Hematopoietic multipotent progenitor cell treated with erythropoietin and hydrocortisone succinate and interleukin-3 and kit ligand, for 8 days (in vitro differentiated cells): ENCODE measurements at regions not wholly inside any gene's neighbourhood (a gene's known extent, or its start where the extent isn't known, plus 50 kb on each side); places are given as distances from the start of the nearest gene placed in this dataset.
"Not testable (repeated sequence)": the region's sequence is repeated elsewhere in the genome, so short reads cannot be mapped to it uniquely, and the experiment has no call there.

Experiments used
- DNase-seq: peaks from one replicate; pipeline ENCODE4 v3.0.0-alpha.2; 2015

DNA sequence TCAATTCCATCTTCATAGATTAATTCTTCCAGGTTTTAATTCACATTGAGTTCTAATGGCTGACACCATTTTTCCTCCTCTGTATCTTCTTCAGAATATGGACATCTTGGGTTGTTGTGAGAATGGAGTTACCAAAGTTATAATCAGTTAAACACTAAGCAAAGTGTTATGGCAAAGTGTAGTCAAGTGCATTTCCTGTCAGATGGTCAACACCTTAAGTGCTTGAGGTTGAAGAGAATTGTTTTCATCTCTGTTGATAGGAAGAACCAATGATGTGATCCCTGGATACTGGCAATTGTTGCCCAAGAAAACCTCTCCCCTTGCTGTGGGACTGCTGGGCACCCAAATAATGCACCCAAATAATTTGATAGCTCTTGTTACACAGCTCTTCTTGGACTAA, 102.6 kb upstream of the SATB1 start:
- no peak for DNase-seq

DNA sequence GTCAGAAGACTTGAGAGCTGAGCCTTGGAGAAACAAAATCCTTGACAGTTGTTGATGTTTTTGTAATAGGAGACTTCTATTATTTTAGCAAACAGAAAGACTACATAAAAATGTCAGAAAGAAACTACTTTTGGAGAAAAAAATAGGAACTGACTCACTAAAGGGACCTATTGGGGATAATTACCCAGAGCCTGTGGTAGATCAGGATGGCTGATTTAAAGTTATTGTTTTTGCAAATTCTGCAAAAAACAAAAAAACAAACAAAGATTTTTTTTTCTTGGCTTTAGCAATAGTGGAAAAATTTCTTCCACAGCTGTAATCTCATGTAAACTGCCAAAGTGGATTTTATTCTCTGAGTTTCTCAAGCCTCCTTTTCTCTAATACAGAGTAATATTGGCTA, 101.5 kb upstream of the SATB1 start:
- DNase-seq: no peak

DNA sequence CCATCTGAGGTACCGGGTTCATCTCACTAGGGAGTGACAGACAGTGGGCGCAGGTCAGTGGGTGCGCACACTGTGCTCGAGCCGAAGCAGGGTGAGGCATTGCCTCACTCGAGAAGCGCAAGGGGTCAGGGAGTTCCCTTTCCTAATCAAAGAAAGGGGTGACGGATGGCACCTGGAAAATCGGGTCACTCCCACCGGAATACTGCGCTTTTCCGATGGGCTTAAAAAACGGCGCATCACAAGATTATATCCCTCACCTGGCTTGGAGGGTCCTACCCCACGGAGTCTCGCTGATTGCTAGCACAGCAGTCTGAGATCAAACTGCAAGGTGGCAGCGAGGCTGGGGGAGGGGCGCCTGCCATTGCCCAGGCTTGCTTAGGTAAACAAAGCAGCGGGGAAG, 91.0 kb upstream of the SATB1 start:
- not testable (repeated sequence) for DNase-seq

DNA sequence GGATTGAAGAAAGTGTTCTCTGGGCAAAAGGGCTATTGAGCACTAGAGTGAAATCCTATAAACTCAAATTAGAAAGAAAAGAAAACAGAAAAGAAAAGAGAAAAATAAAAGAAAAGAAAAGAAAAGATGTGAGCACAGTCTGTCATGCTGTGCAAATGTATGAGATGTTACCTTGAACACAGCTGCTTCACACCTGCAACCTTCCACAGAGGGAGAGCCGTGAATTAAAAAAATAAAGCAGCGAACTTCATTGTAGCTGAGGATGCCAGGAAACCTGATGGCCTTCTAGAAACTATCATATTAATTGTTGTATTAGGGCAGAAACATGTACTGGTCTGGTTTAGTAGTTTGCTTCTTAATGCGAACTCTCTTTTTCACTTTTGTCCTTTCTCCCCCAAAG, 88.0 kb upstream of the SATB1 start:
- no peak for DNase-seq

DNA sequence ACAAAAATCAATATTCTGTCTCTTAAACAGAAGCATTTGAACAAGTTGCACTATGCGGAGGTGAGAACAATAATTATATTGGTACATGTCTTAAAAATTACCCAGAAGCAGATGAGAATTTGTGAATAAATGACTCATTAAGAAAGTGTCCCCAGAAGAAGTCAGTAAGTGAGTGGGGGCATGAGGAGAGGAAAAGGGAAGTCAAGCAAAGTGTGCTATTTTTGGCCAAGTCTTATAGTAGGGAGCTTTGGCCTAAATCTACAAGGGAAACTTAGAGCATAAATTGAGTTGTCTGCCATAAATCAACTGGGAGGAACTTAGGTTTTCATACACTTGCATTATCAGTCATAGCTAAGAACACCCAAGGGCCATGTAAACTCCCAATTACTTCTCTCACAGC, 86.9 kb upstream of the SATB1 start:
- no peak for DNase-seq

DNA sequence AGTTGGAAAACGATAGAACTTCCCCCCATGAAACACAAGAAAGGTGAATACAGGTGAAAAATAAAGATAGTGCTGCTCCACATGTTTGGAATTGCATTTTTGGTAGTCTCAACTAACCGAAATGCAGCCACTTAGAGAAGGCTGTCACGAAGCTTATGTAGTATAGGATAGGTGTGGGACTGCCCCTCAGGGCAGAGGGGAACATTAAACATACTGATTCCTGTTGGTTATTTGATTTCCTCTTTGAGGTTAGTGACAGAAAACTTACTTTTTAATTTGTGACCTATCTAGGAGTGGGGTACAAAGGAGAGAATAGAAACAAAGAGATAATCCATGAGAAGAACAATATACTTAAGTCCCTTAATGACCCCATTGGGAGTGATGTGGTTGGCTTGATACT, 85.8 kb upstream of the SATB1 start:
- no peak for DNase-seq

DNA sequence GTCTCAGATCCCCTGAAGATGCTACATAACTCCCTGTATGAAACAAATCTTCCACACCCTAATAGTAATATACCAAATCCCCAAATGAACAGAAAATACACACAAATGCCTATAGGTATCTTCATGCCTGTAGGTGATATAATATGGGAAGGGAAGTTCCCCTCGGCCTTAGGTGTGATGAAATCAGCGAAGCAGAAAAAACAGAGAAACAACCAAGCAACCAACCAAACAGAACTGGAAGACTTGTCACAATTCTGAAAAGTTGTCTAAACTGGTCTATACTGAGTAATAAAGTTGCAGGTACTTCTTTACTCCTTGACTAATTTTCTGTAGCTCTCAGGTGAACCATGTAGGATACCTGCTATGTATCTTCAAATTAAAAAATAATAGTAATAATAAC, 82.2 kb upstream of the SATB1 start:
- no peak for DNase-seq

DNA sequence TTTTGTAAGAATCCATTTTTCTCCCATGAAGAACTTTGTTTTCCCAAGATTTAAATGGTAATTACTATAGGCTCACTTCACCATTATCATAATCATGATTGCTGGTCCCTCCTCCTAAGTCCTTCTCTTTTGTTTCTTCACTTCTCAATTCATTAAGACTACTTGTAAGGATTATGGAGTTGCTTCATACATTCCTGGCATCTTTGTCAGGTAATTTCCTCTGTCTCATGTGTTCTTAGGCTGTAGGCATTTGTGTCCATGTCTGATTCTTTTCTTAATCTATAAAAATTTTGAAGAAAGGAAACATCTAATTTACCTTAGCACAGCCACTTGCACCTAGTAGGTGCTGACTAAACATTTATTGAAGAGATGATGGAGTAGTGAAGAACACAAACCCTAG, 79.9 kb upstream of the SATB1 start:
- no peak for DNase-seq

DNA sequence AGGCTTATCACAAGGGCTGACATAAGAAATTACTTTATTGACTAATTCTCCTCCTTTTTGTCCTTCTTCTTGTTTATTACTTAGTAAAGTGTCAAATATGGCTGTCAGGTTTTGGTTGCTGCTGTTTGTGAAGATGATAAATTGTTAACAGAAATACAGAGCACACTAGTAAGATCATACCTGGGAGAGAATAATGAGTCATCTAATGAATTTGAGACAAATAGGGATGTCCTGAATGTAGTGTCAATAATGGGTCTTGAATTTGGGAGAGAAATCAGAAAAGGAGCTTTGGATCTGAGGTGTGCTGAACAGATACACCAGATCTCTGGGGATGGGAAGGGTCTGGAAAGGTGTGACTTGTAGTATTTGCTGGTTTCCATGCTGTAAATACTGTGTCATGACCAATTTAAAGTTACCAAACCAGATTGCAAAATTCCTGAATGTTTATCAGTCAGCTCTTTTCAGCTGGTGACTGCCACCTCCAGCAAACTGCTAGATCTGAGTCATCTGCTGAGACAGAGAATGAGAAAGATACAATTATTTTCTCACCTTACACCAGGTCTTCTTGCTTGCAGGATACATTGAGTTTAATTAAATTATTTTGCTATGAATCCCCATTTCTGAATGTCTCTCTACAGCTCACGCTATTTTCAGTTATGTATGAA, 76.7 kb upstream of the SATB1 start:
- no peak for DNase-seq

DNA sequence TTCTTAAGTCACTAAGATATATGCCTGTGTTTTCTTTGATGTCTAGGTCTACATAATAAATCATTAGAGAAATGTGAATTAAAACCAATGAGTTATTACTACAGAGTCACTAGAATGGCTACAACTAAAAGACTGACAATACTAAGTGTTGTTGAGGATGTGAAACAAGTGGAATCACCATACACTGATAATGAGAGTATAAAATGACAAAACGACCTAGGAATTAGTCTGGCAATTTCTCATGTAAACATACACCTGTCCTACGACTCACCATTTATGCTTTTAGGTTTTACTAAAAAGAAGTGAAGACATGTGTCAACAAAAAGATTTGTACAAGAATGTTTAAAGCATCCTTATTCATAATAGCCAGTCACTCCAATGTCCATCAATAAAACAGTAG, 75.2 kb upstream of the SATB1 start:
- DNase-seq: no peak

DNA sequence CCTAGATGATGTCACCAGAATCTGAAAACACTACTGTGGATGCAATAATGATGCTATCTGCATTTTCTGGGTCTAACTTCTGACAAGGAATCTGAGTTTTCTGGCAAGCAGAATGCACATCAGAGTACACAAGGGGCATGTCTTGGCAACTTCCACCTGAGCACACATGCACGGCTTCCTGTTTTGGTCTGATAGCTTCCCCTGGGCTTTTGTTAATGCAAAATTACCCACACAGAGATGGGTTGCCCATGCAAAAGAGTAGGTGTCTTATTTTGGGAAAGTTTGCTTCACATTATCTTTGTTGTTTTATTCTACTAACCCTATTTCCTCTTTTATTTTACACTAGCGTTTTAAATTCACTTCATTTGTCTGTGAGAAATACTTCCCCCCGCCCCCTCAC, 74.2 kb upstream of the SATB1 start:
- DNase-seq: no peak

DNA sequence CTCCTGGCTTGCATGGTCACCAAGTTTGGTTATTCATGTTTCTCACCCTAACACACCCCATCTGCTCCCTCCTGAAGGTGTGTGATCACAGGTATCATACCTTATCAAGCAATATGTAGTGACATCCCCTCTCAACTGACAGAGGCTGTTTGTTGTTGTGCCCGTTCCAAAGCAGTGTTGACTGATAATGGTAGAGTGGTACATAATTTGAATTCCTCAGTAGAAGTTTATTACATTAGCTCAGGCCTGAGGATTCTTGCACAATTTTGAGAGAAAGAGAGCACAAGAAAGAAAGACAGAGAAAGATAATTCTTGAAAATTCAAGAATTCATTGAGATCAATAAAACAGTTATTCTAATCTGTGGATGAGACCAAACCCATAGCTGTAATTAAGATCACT, 69.1 kb upstream of the SATB1 start:
- no peak for DNase-seq

DNA sequence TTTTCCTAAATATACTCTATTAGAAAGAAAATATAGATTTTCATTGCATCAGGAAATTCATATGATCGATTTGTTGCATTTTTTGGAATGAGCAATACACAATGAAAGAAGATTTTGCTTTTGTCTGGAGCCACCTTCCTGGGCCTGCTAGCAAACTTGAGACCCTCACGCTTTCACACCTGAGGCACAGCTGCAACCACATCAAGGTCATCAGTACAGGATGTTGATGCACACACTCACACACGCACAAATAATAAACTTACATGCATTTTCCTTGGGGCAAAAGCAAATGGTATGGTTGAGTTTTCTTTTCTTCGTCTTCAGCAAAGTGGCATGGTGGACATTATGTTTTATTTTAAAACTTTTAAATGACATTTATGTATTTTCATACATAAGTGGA, 64.8 kb upstream of the SATB1 start:
- no peak for DNase-seq

DNA sequence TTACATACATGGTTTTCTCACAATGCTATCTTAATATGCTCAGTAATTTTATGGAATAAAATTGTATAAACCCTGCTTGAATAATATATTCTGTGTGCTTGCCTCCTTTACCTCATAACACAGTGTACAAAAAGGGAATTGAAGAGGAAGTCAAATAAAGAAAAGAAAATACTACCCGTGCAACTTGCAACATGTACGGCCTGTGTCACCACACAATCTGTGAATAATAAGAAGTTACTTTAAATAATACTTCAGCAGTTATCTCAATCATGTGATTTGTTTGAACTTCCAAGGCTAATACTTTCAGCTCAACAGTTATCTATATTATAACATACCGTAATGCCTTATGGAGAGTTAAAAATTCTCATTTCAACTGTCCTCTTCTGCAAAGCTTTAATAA, 58.1 kb upstream of the SATB1 start:
- DNase-seq: no peak

DNA sequence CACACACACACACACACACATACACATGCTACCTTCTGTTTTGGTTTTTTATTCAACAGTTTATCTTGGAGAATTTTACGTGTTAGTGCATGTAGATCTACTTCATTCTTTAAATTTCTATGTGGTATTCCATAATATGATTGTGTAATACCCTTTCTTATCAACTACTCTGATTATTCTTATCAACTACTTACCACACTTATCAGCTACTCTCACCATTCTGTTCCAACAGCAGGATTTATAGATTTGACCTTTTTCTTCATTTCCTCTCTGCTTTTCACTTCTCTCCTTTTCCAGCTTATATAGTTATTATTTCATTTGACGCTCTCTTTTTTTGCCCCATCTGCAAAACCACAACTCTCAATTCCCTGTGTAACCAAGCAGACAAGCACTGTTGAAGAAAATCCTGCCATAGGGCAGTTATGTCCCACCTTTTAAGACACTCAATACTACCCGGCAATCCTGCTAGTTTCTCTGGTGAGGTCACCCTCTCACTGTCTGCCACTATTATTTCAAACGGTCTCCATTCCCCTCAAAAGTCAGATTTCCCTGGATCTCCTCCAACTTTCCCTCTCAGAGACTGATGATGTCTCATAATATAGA, 56.9 kb upstream of the SATB1 start:
- peak; percentile 4 for DNase-seq

DNA sequence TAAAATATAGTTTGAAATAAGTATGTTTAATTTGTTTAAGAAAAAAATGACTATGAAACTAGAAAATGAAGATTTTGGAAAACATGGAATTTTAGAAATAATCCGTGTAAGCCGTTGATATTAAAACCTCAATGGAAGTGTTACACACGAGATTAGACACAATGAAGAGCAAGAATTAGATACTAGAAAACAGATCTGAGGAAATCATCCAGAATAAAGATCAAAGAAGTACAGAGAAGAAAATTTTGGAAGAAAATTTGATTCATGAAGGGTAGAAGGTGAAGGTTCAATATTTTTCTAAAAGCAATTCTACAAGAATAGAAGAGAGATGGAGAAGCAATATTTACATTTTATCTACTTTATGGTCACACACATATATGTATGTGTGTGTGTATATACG, 52.5 kb upstream of the SATB1 start:
- DNase-seq: no peak
